H1 (cell line): ENCODE measurements at regions not wholly inside any gene's neighbourhood (a gene's known extent, or its start where the extent isn't known, plus 50 kb on each side); places are given as distances from the start of the nearest gene placed in this dataset.

Experiments used
- CEBPB ChIP-seq: IDR thresholded peaks from 2 replicates; pipeline ENCODE4 v1.6.1; 2012; ENCODE audit warnings: low read depth, low read length
- HDAC6 ChIP-seq: IDR thresholded peaks from one replicate; pipeline ENCODE4 v1.7.1; 2012; ENCODE audit warnings: low read depth, mild to moderate bottlenecking, inconsistent platforms, low read length, moderate library complexity
- JUND ChIP-seq: IDR thresholded peaks from 2 replicates; pipeline ENCODE4 v1.6.1; 2011; ENCODE audit warnings: mild to moderate bottlenecking, improper control_type of control experiment, low read length
- RXRA ChIP-seq: IDR thresholded peaks from 2 replicates; pipeline ENCODE4 v1.6.1; 2011; ENCODE audit warnings: low read depth, mild to moderate bottlenecking, low read length, moderate library complexity; ENCODE audit not compliant: insufficient read depth
- SIN3A ChIP-seq, 2 experiments: IDR thresholded peaks in 1 of 2; conservative IDR thresholded peaks in 1 of 2; 2 replicates each; pipeline ENCODE4 v1.6.1; 2011 to 2012; ENCODE audit warnings: low read length in 2 of 2, improper control_type of control experiment in 1 of 2, low read depth in 1 of 2, mild to moderate bottlenecking in 1 of 2
- SP2 ChIP-seq: IDR thresholded peaks from 2 replicates; pipeline ENCODE4 v1.6.1; 2012; ENCODE audit warnings: mild to moderate bottlenecking, low read length, inconsistent platforms
- TBP ChIP-seq: IDR thresholded peaks from 2 replicates; pipeline ENCODE4 v1.6.1; 2011; ENCODE audit warnings: low read depth, low read length, improper control_type of control experiment
- TF ChIP-seq, protein P1 (sequence below), 3 experiments: IDR thresholded peaks; 1 replicate in 2 of 3; 2 replicates in 1 of 3; pipeline versions ENCODE4 v1.5.1 to v1.6.1; 2011; ENCODE audit warnings: low read length in 3 of 3, mild to moderate bottlenecking in 3 of 3, inconsistent platforms in 2 of 3, low read depth in 1 of 3, moderate library complexity in 1 of 3; ENCODE audit not compliant: insufficient read depth in 1 of 3; ENCODE audit errors: control extremely low read depth in 1 of 3
- TF ChIP-seq, protein P2 (sequence below): fragments of 300-600 bp; sonication (generic); IDR thresholded peaks from 2 replicates; pipeline ENCODE4 v1.7.1; 2012; ENCODE audit warnings: low read length, moderate library complexity, mild to moderate bottlenecking, inconsistent platforms; ENCODE audit not compliant: insufficient replicate concordance

DNA sequence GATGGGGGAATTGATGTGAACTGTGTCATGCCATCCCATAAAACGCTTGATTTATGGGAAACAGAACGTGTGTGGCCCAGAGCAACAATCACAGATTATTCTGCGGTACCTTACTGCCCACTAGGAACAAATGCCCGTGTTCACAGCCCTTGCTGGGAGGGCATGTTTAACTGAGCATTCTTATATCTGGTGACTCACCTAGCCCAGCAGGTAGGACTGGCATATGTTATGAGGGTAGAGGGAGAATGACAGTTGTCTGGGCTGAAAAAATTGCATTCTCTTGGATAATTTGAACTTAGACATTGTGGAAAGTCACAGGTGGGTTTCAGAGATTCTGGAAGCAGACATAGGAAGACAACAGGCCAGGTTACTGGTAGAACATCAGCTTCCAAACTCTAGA is 460.6 kb downstream of the DMRT2 start:
- TF ChIP-seq, protein P1, sequence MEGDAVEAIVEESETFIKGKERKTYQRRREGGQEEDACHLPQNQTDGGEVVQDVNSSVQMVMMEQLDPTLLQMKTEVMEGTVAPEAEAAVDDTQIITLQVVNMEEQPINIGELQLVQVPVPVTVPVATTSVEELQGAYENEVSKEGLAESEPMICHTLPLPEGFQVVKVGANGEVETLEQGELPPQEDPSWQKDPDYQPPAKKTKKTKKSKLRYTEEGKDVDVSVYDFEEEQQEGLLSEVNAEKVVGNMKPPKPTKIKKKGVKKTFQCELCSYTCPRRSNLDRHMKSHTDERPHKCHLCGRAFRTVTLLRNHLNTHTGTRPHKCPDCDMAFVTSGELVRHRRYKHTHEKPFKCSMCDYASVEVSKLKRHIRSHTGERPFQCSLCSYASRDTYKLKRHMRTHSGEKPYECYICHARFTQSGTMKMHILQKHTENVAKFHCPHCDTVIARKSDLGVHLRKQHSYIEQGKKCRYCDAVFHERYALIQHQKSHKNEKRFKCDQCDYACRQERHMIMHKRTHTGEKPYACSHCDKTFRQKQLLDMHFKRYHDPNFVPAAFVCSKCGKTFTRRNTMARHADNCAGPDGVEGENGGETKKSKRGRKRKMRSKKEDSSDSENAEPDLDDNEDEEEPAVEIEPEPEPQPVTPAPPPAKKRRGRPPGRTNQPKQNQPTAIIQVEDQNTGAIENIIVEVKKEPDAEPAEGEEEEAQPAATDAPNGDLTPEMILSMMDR (IDR thresholded peaks at IDR 0.05; ENCODE audit: control extremely low read depth in 1 of 3, insufficient read depth in 1 of 3, low read depth in 1 of 3, low read length in 3 of 3) = no peak
- TF ChIP-seq TBP = no peak
- no peak for TF ChIP-seq HDAC6
- no peak for TF ChIP-seq CEBPB
- TF ChIP-seq RXRA = no peak
- no peak for TF ChIP-seq JUND
- TF ChIP-seq, protein P2, sequence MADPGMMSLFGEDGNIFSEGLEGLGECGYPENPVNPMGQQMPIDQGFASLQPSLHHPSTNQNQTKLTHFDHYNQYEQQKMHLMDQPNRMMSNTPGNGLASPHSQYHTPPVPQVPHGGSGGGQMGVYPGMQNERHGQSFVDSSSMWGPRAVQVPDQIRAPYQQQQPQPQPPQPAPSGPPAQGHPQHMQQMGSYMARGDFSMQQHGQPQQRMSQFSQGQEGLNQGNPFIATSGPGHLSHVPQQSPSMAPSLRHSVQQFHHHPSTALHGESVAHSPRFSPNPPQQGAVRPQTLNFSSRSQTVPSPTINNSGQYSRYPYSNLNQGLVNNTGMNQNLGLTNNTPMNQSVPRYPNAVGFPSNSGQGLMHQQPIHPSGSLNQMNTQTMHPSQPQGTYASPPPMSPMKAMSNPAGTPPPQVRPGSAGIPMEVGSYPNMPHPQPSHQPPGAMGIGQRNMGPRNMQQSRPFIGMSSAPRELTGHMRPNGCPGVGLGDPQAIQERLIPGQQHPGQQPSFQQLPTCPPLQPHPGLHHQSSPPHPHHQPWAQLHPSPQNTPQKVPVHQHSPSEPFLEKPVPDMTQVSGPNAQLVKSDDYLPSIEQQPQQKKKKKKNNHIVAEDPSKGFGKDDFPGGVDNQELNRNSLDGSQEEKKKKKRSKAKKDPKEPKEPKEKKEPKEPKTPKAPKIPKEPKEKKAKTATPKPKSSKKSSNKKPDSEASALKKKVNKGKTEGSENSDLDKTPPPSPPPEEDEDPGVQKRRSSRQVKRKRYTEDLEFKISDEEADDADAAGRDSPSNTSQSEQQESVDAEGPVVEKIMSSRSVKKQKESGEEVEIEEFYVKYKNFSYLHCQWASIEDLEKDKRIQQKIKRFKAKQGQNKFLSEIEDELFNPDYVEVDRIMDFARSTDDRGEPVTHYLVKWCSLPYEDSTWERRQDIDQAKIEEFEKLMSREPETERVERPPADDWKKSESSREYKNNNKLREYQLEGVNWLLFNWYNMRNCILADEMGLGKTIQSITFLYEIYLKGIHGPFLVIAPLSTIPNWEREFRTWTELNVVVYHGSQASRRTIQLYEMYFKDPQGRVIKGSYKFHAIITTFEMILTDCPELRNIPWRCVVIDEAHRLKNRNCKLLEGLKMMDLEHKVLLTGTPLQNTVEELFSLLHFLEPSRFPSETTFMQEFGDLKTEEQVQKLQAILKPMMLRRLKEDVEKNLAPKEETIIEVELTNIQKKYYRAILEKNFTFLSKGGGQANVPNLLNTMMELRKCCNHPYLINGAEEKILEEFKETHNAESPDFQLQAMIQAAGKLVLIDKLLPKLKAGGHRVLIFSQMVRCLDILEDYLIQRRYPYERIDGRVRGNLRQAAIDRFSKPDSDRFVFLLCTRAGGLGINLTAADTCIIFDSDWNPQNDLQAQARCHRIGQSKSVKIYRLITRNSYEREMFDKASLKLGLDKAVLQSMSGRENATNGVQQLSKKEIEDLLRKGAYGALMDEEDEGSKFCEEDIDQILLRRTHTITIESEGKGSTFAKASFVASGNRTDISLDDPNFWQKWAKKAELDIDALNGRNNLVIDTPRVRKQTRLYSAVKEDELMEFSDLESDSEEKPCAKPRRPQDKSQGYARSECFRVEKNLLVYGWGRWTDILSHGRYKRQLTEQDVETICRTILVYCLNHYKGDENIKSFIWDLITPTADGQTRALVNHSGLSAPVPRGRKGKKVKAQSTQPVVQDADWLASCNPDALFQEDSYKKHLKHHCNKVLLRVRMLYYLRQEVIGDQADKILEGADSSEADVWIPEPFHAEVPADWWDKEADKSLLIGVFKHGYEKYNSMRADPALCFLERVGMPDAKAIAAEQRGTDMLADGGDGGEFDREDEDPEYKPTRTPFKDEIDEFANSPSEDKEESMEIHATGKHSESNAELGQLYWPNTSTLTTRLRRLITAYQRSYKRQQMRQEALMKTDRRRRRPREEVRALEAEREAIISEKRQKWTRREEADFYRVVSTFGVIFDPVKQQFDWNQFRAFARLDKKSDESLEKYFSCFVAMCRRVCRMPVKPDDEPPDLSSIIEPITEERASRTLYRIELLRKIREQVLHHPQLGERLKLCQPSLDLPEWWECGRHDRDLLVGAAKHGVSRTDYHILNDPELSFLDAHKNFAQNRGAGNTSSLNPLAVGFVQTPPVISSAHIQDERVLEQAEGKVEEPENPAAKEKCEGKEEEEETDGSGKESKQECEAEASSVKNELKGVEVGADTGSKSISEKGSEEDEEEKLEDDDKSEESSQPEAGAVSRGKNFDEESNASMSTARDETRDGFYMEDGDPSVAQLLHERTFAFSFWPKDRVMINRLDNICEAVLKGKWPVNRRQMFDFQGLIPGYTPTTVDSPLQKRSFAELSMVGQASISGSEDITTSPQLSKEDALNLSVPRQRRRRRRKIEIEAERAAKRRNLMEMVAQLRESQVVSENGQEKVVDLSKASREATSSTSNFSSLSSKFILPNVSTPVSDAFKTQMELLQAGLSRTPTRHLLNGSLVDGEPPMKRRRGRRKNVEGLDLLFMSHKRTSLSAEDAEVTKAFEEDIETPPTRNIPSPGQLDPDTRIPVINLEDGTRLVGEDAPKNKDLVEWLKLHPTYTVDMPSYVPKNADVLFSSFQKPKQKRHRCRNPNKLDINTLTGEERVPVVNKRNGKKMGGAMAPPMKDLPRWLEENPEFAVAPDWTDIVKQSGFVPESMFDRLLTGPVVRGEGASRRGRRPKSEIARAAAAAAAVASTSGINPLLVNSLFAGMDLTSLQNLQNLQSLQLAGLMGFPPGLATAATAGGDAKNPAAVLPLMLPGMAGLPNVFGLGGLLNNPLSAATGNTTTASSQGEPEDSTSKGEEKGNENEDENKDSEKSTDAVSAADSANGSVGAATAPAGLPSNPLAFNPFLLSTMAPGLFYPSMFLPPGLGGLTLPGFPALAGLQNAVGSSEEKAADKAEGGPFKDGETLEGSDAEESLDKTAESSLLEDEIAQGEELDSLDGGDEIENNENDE = no peak
- TF ChIP-seq SIN3A (conservative IDR thresholded peaks at IDR 0.05 in 1 of 2, IDR thresholded peaks at IDR 0.05 in 1 of 2; ENCODE audit: low read depth in 1 of 2, low read length in 2 of 2) = no peak
- TF ChIP-seq SP2 = no peak
